GM13977 (cell line): ENCODE measurements at regions not wholly inside any gene's neighbourhood (a gene's known extent, or its start where the extent isn't known, plus 50 kb on each side); places are given as distances from the start of the nearest gene placed in this dataset.

Experiments
- DNase-seq: peaks from one replicate; pipeline ENCODE4 v3.0.0; 2012; ENCODE audit warnings: low spot score
- in situ Hi-C: fragments of 300-500 bp; cut with MboI; formaldehyde crosslinking; loops from one replicate; pipeline ENCODE4 v1.12.0; 2022; ENCODE audit warnings: low sequenced_read_pairs, low pct_unique_long_range_greater_than_20kb, mixed read lengths, inconsistent platforms; ENCODE audit not compliant: unreplicated experiment
- TF ChIP-seq, protein P1 (sequence below): IDR thresholded peaks from 2 replicates; pipeline ENCODE4 v1.5.1; 2012; ENCODE audit warnings: mild to moderate bottlenecking, control low read depth; ENCODE audit not compliant: insufficient read depth; ENCODE audit errors: extremely low read depth, missing control alignments

DNA sequence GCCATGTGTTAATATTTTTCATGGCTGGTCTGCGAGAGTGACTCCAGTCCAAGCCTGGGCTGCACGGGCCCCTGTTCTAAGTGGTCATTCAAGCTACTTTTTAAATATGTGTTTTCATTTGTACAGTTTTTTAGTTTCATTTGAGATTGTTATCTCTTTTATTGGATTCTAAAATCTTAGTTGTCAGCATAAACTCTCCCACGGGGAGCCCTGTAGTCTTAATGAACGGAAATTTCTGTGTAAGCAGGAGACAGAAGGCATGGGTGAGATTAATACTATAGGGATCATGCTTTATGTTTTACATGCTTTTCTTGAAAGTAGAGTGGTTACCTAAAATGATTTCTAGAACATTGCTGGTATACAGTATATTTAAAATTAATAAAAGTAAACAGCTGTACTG, 373.1 kb upstream of the SLCO3A1 start:
- in situ Hi-C loops = no loop called here
- TF ChIP-seq, protein P1, sequence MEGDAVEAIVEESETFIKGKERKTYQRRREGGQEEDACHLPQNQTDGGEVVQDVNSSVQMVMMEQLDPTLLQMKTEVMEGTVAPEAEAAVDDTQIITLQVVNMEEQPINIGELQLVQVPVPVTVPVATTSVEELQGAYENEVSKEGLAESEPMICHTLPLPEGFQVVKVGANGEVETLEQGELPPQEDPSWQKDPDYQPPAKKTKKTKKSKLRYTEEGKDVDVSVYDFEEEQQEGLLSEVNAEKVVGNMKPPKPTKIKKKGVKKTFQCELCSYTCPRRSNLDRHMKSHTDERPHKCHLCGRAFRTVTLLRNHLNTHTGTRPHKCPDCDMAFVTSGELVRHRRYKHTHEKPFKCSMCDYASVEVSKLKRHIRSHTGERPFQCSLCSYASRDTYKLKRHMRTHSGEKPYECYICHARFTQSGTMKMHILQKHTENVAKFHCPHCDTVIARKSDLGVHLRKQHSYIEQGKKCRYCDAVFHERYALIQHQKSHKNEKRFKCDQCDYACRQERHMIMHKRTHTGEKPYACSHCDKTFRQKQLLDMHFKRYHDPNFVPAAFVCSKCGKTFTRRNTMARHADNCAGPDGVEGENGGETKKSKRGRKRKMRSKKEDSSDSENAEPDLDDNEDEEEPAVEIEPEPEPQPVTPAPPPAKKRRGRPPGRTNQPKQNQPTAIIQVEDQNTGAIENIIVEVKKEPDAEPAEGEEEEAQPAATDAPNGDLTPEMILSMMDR = no peak
- DNase-seq = no peak

DNA sequence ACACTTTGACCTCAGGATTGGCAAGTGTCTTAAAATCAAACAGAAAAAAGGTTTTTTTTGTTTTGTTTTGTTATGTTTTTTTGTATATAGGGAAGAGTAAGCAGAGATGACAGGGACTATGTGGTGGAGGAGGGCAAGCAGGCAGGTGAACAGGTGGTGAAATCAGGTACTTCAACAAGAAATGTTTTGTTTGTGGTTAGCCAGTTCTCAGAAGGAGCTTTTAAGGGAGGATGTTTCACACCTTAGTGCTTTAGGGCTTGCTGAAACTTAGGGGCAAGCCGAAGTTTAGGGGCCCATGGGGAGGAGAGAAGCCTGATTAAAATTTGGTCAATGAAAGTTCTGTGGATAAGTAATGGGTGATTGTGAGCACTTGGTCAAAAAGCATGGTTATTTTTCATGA, 370.7 kb upstream of the SLCO3A1 start:
- TF ChIP-seq, protein P1 = no peak
- no peak for DNase-seq
- in situ Hi-C loops = no loop called here

DNA sequence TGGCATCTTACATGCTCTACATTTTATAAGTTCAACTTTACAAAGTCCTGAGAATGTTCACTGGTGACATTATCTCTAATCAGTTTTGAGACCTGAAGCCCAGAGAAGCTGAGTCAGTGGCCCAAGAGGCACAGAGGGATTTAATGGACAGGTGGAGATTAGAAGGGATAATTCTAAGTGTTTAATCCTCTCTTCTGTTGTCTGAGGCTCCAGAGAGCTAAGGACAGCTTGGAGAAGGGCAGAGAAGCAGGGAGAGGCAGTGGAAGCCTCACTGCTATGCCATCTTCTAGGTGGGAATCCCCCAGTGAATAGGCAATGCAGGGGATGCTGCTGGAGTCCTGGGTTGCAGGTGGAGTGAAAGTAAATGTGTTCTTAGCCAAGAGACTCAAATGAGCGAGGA, 369.4 kb upstream of the SLCO3A1 start:
- TF ChIP-seq, protein P1 = no peak
- no peak for DNase-seq
- in situ Hi-C loops = no loop called here

DNA sequence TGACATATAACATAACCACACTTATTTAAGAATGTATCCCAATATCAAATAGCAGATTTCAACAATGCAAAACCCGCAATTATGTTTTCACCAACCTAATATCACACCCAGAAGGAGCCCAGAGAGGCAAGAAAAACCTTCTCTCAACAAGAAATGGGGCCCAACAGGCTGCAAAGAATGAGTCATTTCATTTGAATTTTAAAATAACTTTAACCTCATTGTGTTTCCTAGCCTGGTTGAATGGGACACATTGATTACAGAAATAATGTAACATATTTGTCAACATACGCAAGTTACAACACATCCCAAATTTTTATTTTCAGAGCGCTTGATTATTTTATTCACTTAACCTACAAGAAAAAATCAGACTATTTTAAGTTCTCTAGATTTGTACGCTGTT, 365.1 kb upstream of the SLCO3A1 start:
- TF ChIP-seq, protein P1 = no peak
- no peak for DNase-seq
- in situ Hi-C loops = no loop called here

DNA sequence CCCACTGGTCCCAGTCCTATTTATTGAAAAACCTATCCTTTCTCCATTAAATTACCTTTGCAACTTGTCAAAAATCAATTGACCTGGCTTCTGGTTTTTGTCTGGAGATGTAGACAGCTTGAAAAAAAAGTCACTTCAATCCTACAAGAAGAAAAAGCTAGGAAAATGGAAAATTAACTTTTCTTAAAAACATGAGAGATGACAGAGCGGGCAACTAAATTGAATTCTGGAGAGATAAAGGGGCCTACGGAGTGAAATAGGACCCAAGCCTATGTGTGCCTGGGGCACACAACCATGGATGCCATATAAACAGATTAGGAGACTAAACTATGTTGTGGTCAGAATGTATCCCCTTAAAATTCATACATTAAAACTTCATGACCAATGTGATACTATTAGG, 363.3 kb upstream of the SLCO3A1 start:
- in situ Hi-C loops = no loop called here
- DNase-seq = no peak
- TF ChIP-seq, protein P1 = no peak

DNA sequence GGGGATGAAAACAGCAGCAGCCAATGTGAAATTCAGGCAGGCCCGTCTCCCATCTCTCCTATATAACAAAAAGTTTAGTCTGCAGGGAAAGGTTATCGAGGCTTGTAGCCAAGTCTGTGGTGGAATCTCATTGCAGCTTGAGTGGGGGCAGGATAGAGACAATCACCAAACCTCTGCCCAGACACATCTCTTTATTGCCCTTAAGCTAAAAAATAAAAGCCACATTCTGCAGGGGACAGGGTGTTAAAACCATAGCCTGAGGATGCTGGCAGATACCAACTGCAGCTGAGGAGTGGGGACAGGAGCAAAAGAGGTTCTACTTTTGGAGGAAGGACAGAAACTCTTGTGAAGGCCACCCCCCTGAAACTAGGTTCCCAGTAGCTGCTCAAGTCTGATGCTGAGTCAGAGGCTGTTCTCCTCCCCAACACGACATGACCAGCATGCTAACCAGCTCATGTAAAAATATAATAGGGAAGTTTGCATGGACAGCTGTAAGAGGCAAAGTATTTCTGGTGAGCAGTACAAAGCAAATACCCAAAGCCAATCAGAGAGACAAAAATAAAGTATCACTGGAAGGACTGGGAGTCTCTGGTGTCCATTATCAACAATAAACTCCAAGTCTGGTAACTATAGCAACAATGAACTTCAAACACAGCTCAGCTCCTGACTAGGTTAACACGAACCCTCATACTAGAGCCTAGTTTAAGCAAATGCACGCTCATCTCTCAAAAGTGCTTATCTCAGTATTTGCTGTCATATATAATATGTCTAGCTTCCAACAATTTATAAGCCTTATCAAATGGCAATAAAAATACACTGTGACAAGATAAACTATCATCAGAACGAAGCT, 362.2 kb upstream of the SLCO3A1 start:
- in situ Hi-C loops = no loop called here
- DNase-seq = no peak
- TF ChIP-seq, protein P1 = no peak
